ENCODE measurements at regions not wholly inside any gene's neighbourhood (a gene's known extent, or its start where the extent isn't known, plus 50 kb on each side); places are given as distances from the start of the nearest gene placed in this dataset.
"Not testable (repeated sequence)": the region's sequence is repeated elsewhere in the genome, so short reads cannot be mapped to it uniquely, and the experiment has no call there.

- not testable (repeated sequence) for DNase-seq (ENCODE audit: low spot score)
Observed at GRCh38 chr2:87456477-87457128, 291.3 kb upstream of the PLGLB2 start.

- not testable (repeated sequence) for DNase-seq (ENCODE audit: low spot score)
Observed at GRCh38 chr2:87457129-87457499, 290.8 kb upstream of the PLGLB2 start.

GRCh38 chr2:87458938-87459337, 288.9 kb upstream of the PLGLB2 start:
- DNase-seq (ENCODE audit: low spot score) = not testable (repeated sequence)

GRCh38 chr2:87460104-87460503, 287.8 kb upstream of the PLGLB2 start:
- DNase-seq (ENCODE audit: low spot score) = not testable (repeated sequence)

GRCh38 chr2:87460662-87461061, 287.2 kb upstream of the PLGLB2 start:
- not testable (repeated sequence) for DNase-seq (ENCODE audit: low spot score)

- DNase-seq (ENCODE audit: low spot score) = not testable (repeated sequence)
Observed at GRCh38 chr2:87461671-87462070, 286.2 kb upstream of the PLGLB2 start.

GRCh38 chr2:87464219-87464618, 283.7 kb upstream of the PLGLB2 start:
- not testable (repeated sequence) for DNase-seq (ENCODE audit: low spot score)

- DNase-seq (ENCODE audit: low spot score) = not testable (repeated sequence)
Observed at GRCh38 chr2:87465730-87466129, 282.2 kb upstream of the PLGLB2 start.

- peak; percentile 82 for DNase-seq (ENCODE audit: low spot score)
Observed at GRCh38 chr2:87466591-87467120, 281.2 kb upstream of the PLGLB2 start.

GRCh38 chr2:87468429-87468981, 279.4 kb upstream of the PLGLB2 start:
- not testable (repeated sequence) for DNase-seq (ENCODE audit: low spot score)

- DNase-seq (ENCODE audit: low spot score) = not testable (repeated sequence)
Observed at GRCh38 chr2:87469180-87470151, 278.4 kb upstream of the PLGLB2 start.

- DNase-seq (ENCODE audit: low spot score) = not testable (repeated sequence)
Observed at GRCh38 chr2:87470381-87471380, 277.2 kb upstream of the PLGLB2 start.

GRCh38 chr2:87471478-87471877, 276.4 kb upstream of the PLGLB2 start:
- DNase-seq (ENCODE audit: low spot score) = not testable (repeated sequence)

- not testable (repeated sequence) for DNase-seq (ENCODE audit: low spot score)
Observed at GRCh38 chr2:87476223-87476872, 271.5 kb upstream of the PLGLB2 start.

- not testable (repeated sequence) for DNase-seq (ENCODE audit: low spot score)
Observed at GRCh38 chr2:87476936-87477335, 271.0 kb upstream of the PLGLB2 start.

GRCh38 chr2:87477669-87478428, 270.0 kb upstream of the PLGLB2 start:
- DNase-seq (ENCODE audit: low spot score) = not testable (repeated sequence)

GRCh38 chr2:87478911-87479310, 269.0 kb upstream of the PLGLB2 start:
- DNase-seq (ENCODE audit: low spot score) = not testable (repeated sequence)

- not testable (repeated sequence) for DNase-seq (ENCODE audit: low spot score)
Observed at GRCh38 chr2:87483093-87483680, 264.7 kb upstream of the PLGLB2 start.

- DNase-seq (ENCODE audit: low spot score) = not testable (repeated sequence)
Observed at GRCh38 chr2:87484363-87484762, 263.5 kb upstream of the PLGLB2 start.

All from ureter (tissue), 1 donor.